T-helper 2 cell treated with Interferon-gamma antibody and Interleukin-4, amounts not matched to agents 100 ng/mL and 5 ng/mL, for 36 hours (primary cell): ENCODE measurements at regions not wholly inside any gene's neighbourhood (a gene's known extent, or its start where the extent isn't known, plus 50 kb on each side); places are given as distances from the start of the nearest gene placed in this dataset.

Experiments used
- intact Hi-C: fragments of 100-400 bp; cut with micrococcal nuclease; formaldehyde crosslinking; loops from one replicate; pipeline ENCODE4 v1.15.1; 2023

DNA sequence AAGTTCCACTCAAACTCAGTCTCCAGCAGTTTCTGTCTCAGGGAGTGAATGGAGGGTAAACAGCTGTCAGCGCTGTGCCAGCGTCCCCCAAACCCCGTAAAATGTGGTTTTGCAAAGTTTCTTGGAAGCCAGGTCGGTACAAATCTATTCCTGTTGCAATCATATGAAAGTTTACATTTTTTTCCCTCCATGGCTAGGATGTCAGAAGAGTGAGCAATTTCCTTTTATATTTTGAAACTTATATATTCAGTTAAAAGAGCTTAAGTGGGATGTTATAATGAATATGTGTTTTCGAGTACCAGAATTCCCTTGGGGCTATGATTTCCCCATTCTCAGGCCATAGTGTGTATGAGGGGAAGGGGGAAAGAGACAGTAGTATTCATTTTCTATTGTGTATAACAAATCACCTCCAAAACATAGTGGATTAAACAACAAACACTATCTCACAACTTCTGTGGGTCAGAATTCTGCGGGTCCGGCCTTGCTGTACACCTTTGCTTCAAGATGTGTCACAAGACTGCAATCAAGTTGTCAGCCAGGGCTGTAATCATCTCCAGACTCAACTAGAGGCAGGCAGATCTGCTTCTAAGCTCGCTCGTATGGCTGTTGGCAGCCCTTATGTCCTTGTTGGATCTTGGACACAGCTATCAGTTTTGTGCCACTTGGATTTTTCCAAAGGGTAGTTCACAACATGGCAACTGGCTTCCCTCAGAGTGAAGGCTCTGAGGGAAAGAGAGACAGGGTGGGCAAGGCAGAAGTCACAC is 107.4 kb downstream of the SNX18 start:
- intact Hi-C loops: no loop called here

DNA sequence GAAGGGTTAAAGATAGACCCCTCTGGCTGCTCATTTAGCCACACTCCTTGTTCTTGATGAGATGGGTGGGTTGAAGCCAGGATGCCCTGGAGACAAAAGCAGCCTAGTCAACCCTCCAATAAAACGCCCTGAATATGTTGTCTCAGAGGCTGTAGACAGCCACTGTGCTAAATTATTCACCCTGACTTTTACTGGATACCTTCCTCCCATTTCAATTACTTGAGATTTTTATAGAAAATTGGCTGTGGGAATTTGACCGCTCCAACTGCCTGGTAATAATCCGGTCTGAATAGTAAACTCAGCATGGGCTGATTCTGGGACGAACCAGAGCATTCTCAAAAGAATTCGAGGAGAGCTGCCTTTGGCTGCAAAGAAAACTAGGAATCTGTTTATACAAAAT is 104.2 kb downstream of the SNX18 start:
- intact Hi-C loops: no loop called here

DNA sequence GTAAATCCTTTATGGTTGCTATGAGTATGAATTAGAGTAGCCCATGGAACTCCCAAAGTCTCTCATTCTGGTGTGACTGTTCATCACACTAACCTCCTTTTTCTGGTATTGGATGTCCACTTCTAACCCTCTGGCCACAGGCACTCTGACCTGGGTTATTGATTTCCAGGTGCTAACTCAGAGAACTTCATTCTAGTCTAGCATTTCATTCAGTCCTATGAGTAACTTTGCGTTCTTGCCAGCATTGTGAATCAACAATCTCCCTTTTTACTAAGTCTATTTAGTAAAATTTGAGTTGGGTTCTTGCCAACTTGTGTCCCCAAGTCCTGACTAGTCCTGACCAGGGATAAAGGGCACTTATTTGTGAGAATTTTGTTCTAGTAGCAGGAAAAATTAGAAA is 103.5 kb downstream of the SNX18 start:
- intact Hi-C loops: no loop called here

DNA sequence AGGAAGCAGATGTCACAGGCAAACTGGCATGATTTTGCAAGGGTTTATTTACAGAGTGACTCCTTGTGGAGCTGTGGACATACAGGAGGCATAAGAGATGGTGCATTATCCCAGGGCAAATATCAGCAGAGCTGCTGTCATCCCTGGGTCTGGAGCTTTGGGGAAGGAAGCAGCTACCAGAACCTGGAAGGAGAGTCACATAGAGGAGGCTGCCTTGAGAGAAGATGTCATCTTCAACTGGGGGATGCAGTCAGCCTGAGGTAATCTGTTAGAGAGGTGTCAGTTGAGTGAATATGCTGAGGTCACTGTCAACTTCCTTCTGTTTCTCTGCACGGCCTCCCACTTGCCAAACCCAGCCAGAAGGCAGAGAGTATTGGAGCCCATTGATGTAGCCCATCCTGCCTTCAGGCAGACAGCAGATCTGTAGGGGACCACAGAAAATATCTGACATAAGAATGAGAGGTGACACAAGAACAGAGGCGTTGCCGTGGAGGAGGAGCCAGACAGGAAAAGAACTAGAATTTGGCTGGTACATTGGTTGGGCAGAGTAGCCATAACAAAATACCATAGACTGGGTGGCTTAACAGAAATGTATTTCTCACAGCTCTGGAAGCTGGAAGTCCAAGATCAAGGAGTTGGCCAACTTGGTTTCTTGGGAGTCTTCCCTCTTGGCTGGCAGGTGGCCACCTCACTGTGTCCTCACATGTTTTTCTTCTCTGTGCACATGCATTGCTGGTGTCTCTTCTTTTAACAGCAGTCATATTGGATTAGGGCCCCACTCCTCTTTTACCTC is 102.8 kb downstream of the SNX18 start:
- intact Hi-C loops: no loop called here

DNA sequence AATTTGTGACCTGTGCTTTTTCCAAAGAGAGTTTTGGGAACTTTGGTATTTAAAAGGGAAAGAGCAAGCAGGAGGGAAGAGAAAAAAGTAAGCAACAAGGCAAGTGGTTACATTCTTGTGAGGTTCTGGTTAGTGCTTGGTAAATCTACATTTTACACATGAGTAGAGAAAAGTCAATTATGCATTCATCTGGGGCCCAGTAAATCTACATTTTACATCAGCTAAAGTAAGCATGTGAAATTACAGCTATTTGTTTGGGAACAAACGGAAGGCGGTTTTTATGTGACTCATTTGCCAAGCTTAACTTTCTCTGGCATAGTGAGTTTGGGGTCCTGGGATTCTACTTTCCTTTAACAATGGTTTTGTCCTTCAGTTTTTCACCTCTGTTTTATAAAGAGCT is 102.2 kb downstream of the SNX18 start:
- intact Hi-C loops: no loop called here

DNA sequence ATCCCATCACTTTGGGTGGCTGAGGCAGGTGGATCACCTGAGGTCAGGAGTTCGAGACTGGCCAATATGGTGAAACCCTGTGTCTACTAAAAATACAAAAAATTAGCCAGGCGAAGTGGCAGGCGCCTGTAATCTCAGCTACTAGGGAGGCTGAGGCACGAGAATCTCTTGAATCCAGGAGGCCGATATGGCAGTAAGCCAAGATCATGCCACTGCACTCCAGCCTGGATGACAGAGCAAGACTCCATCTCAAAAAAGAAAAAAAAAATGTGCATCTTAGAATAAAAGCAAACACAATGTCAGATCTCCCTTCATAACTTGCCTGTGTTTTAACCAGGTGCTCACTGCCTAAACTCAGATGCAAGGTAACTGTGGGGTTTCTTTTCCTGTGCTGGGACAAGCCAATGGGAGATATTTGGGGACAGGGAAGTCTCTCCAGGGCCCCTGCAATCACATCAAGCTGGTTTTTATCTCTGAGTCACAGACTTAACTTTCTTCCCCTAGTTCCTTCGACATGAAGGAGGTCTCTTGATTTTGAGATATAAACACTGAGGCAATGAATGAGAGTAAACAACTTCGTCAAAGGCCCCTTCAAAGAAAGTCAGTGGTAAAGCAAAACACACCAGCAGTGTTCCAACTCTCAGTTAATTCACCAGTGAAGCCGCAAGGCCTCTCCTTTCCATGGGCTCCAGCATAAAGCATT is 99.1 kb downstream of the SNX18 start:
- intact Hi-C loops: no loop called here

DNA sequence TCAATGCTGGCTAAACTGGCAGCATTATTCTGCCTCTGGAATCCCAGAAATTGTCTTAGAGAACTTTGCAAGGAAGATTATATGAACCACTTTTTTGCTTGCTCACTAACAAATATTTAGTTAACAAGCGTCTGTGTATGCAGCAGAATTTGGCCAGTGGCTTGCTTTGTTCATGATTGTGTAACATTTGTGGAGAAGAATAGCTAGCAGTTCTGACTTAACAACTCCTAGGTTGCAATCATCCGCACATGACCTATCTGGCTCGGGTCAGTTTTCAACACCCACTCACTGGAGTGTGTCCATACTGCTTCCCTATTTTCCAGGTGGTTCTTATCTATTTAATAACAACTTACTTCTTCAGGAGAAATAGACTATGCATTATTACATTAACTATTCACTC is 98.5 kb downstream of the SNX18 start:
- intact Hi-C loops: no loop called here

DNA sequence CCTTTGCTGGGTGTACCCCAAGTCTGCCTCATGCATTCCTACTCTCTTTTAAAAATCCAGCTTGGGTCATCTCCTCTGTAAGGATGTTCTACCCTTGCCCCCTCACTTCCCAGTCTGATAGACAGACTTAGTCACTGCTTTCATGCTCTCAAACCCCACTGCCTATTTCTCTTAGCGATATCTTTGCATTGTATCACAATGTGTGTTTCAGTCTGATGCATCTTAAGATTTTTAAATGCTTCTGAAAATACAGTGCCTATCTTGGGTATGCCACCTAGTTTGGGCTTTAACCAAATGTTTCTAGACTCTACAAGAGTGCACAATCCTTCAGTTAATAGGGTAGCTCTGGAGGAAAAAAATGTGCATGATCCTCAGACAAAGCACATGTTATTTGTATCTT is 97.8 kb downstream of the SNX18 start:
- intact Hi-C loops: no loop called here

DNA sequence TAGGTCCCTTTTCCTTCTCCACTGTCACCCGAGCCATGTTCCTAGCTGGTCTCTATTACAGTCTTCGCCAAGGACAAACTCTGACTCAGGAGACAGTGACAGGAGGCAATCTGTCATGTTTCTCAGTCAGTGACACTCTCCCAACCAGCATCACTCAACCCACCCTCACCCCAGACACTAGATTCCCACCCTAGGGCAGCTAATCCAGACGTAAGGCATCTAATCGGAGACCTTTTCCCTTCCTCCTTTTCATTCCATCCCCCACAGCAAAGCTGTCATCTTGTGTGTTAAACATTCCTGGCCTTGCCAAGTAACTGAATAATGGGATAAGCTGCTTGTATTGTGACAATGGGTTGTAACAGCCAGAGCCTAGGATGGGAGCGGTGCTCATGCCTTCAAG is 95.2 kb downstream of the SNX18 start:
- intact Hi-C loops: no loop called here

DNA sequence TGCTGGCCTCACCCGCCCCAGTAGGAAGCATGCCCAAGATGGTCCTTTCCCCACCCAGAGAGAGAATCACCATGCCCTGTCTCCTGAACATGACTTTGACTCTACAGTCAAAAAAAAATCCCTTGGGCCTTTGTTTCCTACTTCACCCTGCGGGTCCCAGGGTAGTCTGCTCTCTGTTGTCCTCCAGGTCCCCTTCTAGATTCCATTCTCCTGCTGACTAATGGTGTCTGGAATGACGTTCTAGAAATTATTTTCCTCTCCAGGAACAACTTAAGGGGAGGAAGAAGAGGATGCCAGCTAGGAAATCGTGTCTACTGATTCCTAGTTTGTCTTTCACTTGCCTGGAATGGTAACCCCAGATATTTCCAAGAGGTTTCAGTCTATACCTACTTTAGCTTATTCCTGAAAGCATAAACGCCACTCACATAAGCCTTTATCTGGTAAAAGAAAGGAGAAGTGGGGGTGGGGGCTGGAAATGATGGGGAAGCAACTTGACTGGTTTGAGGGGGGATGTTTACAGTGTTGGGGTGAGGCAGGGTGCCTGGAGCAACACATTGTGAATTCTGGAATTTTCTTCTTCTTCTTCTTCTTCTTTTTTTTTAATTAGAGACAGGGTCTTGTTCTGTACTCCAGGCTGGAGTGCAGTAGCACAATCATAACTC is 93.9 kb downstream of the SNX18 start:
- intact Hi-C loops: loop anchor here (2.0 kb wide), 2 partner anchors 95 to 183 kb away; partner anchors contain the start of gene SNX18

DNA sequence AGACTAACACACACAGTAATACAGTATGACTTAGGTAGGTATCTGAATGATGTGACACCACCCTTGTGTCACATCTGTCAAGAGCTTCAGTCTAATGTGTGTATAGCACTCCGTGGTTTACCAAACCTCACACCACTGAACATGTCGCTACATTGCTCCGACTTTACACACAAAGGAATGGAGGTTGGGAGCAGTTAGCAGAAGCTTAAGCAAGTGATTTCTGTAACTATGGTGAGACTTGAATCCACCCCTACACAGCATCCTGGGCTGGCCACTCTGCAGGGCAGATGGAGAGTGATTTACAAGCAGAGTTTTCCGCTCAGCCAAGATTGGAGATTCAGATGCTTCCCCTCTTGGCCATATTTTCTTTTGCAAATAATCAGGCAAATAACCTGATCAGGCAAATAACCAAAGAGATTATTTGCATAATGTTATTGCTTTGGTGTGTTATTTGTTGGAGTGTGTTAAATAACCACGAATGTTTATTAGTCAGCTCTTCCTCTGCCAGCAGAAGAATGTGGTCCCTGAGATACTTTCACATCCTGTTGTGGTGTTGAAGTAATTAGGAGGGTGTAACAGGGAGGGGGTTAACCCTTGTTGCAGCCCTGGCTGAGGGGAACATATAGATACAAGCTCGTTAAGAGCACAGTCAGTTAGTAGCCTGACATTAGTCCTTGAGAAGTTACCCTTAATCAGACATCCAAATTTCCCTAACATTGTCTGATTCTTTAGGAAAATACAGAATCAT is 92.8 kb downstream of the SNX18 start:
- intact Hi-C loops: loop anchor here (1.0 to 2.0 kb wide), 4 partner anchors 36 to 184 kb away; partner anchors contain the start of gene SNX18

DNA sequence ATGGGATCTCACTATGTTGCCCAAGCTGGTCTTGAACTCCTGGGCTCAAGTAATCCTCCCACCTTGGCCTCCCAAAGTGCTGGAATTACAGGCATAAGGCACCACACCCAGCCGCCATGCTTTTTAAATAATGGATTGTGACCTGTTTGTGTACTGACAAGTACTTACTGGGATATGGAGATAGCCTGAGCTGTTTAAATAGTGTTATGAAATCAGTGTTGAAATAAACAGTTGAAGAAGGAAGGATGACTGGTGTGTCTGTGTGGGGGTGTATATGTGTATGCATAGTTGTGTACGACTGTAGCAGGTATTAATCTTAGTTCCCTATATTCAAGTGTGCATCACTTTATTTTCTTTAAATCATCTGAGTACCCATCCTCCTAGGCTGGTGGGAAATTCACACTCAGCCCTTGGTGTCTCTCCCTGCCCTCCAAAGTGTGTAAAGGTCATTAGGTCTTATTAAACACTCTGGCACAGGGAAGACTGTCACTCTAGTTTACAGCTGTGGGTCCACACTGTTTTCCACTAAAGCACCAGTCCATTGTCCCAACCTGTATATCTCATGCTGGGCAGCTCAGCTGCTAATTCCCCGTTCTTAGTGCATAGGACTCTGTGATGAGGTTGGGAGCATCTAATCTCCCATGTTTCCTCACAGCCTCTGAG is 91.0 kb downstream of the SNX18 start:
- intact Hi-C loops: no loop called here

DNA sequence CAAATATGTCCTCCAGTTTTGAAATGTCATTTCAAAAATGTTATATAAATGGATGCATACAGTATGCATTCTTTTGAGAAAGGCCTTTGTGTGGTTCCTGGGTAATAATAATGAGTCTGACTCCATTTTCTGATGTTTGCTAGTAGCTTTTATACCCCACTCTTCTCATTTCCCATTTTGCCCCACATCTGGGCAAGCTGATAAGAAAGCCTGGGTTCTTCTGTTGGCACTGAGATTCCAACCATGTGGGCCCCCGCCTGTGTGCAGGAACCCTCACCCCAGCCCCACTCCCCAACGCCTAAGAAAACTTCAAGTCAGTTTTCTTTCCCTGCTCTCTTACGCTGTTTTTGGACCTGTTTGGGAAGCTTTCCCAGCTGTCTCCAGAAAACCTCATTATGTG is 89.4 kb downstream of the SNX18 start:
- intact Hi-C loops: no loop called here

DNA sequence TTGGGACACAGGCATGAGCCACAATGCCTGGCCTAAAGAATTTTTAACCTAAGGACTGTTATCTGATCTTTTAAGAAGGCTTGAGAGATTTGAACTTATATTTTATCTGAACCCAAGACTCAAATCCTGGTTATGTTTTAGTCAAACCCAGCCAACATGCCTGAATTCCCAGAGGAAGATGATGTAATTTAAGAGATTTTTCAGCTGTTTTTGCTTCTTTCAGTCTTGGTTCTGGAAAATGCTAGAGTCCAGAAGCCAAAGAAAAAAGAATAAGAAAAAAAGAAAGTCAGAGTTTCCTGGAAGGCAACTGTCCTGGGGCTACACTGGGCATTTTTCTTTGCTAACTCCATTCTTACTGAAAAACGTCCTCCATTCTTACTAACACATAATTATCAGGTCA is 85.8 kb downstream of the SNX18 start:
- intact Hi-C loops: no loop called here

DNA sequence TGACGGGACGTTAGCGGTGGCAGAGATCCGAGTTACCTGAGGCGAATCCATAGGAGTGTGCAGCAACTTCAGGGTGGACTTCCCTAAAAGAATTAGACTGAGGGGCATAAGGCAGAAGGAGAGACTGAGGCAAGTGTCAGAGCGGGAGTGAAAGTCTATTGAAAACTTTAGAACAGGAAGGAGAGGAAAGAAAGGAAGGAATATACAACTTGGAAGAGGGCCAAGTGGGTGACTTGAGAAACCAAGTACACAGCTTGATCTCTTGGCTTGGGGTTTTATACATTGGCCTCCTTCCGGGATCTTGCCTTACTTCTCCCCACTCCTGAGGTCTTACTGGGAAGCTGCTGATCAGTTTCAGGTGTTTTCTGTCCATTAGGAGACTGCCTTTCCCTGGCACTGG is 84.9 kb downstream of the SNX18 start:
- intact Hi-C loops: no loop called here

DNA sequence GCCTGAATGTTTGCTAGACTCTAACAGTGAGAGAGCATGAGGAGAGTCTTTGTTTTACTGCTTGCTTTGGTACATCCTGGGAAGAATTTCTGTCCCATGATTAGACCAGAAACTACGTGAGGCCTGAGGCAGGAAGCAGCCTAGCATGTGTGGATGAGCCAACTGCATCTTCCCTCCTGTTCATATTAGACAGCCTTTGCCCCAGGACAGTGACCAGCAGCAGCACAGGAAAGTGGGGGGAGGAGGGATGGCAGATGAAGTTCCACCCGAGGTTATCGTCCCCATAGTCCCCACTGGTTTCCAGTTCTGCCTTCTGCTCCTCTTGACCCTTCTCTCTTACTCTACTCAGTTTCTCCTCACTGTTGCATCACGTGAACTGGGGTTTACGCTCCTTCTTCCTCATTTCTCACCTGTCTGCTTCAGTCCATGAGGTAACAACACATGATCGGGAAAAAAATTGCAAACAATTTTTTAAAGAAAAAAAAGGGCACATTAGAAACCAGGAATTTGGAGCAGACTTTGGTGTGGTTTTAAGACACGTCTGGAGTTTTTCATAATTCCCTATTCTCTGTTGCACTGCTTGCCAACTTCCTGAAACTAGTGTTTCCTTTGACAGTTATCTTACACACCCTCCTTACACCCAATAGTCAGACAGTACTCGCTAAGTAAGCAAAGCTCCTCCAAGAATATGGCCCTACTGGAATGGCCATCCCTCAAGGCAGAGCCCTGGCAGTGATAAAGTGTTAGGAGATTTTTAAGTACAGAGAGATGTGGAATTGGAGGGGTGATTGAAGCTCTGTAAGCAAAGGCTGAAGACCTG is 84.1 kb downstream of the SNX18 start:
- intact Hi-C loops: no loop called here
